ENCODE measurements at regions not wholly inside any gene's neighbourhood (a gene's known extent, or its start where the extent isn't known, plus 50 kb on each side); places are given as distances from the start of the nearest gene placed in this dataset.

DNA sequence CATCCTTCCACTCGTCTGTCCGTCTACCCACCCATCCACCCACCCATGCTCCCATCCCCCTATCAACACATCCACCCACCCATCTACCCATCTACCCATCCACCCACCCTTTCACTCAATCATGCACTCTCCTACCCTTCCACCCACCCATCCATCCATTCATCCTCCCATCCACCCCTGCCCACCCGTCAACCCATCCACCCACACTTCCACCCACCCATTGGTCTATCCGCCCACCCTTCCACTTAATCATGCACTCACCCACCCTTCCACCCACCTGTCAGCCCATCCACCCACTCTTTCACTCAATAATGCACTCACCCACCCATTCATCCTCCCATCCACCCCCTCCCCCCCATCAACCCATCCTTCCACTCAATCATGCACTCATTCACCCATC is 250.0 kb upstream of the EEF2KMT start:
- H3K27ac Mint-ChIP-seq: no peak overlapping the region
- H3K9me3 Mint-ChIP-seq: peaks cover 3% of the 10 kb centered on the region
- H3K4me1 Mint-ChIP-seq: no peaks in the 10 kb centered on the region
- ATAC-seq (replicated peaks): no peak
- H3K4me3 Mint-ChIP-seq: no peak overlapping the region
- no peaks in the 10 kb centered on the region for H3K36me3 Mint-ChIP-seq (ENCODE audit: low read depth)
- H3K27me3 Mint-ChIP-seq: peaks cover 9% of the 10 kb centered on the region

DNA sequence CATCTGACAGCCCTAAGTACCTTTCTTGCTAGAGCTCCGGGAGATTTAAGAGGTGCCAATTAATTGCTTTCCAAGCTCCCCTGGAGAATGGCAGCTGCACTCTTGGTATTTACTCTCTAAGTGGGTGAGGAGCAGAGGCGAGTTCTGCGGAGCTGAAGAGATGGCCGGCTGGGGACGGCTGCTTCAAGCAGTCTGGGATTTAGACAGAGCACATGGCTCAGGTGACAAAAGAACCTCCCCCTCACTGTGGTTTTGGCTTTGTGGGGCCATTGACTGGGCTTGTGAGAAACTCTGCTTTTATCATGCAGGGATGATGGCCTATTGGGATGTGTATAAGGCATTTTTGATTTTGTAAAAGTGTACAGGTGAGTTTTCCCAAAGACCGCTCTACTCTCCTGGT is 239.3 kb upstream of the EEF2KMT start:
- H3K4me1 Mint-ChIP-seq: no peaks in the 10 kb centered on the region
- ATAC-seq (replicated peaks): no peak
- peaks cover 8% of the 10 kb centered on the region for H3K9me3 Mint-ChIP-seq
- no peak overlapping the region for H3K27ac Mint-ChIP-seq
- H3K36me3 Mint-ChIP-seq (ENCODE audit: low read depth): no peaks in the 10 kb centered on the region
- H3K4me3 Mint-ChIP-seq: no peak overlapping the region
- peaks cover 30% of the 10 kb centered on the region for H3K27me3 Mint-ChIP-seq

- H3K27me3 Mint-ChIP-seq: peaks cover 17% of the 10 kb centered on the region
- H3K4me1 Mint-ChIP-seq: no peaks in the 10 kb centered on the region
- H3K4me3 Mint-ChIP-seq: no peak overlapping the region
- peaks cover 3% of the 10 kb centered on the region for H3K9me3 Mint-ChIP-seq
- ATAC-seq (replicated peaks): no peak
- H3K27ac Mint-ChIP-seq: no peak overlapping the region
- no peaks in the 10 kb centered on the region for H3K36me3 Mint-ChIP-seq (ENCODE audit: low read depth)
Measured at GRCh38 chr16:5333991-5334390, 236.4 kb upstream of the EEF2KMT start.

- Mint-ChIP-seq H3K4me1 (no peaks in the 10 kb centered on the region), H3K36me3 (ENCODE audit: low read depth) (no peaks in the 10 kb centered on the region), H3K27ac (no peak overlapping the region), H3K4me3 (no peak overlapping the region), H3K27me3 (peaks cover 17% of the 10 kb centered on the region), H3K9me3 (peaks cover 3% of the 10 kb centered on the region)
- ATAC-seq (replicated peaks): no peak
Measured at GRCh38 chr16:5333126-5333525, 235.5 kb upstream of the EEF2KMT start.

GRCh38 chr16:5330058-5330457 is 232.5 kb upstream of the EEF2KMT start:
- no peak for ATAC-seq (replicated peaks)
- peaks cover under 1% of the 10 kb centered on the region for H3K9me3 Mint-ChIP-seq
- no peak overlapping the region for H3K4me3 Mint-ChIP-seq
- H3K27ac Mint-ChIP-seq: no peak overlapping the region
- no peaks in the 10 kb centered on the region for H3K36me3 Mint-ChIP-seq (ENCODE audit: low read depth)
- H3K4me1 Mint-ChIP-seq: no peaks in the 10 kb centered on the region
- H3K27me3 Mint-ChIP-seq: peaks cover 17% of the 10 kb centered on the region

GRCh38 chr16:5328546-5328945 is 231.0 kb upstream of the EEF2KMT start:
- no peak overlapping the region for H3K4me3 Mint-ChIP-seq
- H3K4me1 Mint-ChIP-seq: no peaks in the 10 kb centered on the region
- ATAC-seq (replicated peaks): no peak
- no peak overlapping the region for H3K27ac Mint-ChIP-seq
- no peaks in the 10 kb centered on the region for H3K36me3 Mint-ChIP-seq (ENCODE audit: low read depth)
- no peaks in the 10 kb centered on the region for H3K9me3 Mint-ChIP-seq
- H3K27me3 Mint-ChIP-seq: peaks cover 9% of the 10 kb centered on the region

DNA sequence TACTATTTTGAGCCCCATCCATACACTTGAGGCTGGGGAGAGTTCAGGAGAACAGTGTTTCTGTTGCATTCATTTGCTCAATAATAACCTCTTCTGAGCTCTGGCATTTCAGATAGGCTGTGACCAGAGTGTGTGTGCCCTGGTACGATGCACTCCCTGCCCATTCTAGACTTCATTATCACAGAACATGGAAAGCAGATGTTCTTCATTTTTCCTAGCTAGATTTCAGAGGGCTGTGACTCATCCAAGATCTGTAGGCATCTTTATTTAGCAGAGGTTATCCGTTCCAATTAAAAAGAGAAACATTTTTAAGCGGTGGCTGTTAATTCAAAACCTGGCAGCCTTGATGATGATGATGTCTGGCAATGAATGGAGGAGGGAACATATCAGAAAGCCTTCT is 228.8 kb upstream of the EEF2KMT start:
- no peaks in the 10 kb centered on the region for H3K9me3 Mint-ChIP-seq
- no peak overlapping the region for H3K27ac Mint-ChIP-seq
- H3K27me3 Mint-ChIP-seq: peaks cover 4% of the 10 kb centered on the region
- H3K36me3 Mint-ChIP-seq (ENCODE audit: low read depth): no peaks in the 10 kb centered on the region
- H3K4me1 Mint-ChIP-seq: no peaks in the 10 kb centered on the region
- H3K4me3 Mint-ChIP-seq: no peak overlapping the region
- no peak for ATAC-seq (replicated peaks)

DNA sequence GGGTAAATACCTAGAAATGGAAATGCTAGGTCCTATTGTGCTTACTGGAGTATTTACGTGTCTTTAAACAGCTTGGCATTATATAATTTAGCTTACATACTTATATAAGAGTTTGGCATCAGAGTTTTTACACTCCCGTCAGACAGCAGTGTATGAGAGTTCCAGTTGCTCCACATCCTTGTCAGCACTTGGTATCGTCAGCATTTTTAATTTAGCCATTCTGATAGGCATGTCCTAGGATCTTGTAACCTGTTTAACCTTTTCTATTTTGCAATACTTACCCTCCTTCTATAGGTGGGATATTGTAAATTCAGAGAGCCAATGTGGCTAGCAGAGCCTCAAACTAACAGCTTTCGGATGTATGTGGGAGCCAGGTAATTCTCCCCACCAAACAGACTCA is 228.3 kb upstream of the EEF2KMT start:
- Mint-ChIP-seq H3K27me3 (peaks cover 4% of the 10 kb centered on the region), H3K27ac (no peak overlapping the region), H3K4me1 (no peaks in the 10 kb centered on the region), H3K36me3 (ENCODE audit: low read depth) (no peaks in the 10 kb centered on the region), H3K9me3 (no peaks in the 10 kb centered on the region), H3K4me3 (no peak overlapping the region)
- no peak for ATAC-seq (replicated peaks)

GRCh38 chr16:5323284-5324141 is 225.9 kb upstream of the EEF2KMT start:
- H3K36me3 Mint-ChIP-seq (ENCODE audit: low read depth): no peaks in the 10 kb centered on the region
- peaks cover 5% of the 10 kb centered on the region for H3K27me3 Mint-ChIP-seq
- no peaks in the 10 kb centered on the region for H3K9me3 Mint-ChIP-seq
- no peaks in the 10 kb centered on the region for H3K4me1 Mint-ChIP-seq
- H3K4me3 Mint-ChIP-seq: no peak overlapping the region
- no peak for ATAC-seq (replicated peaks)
- no peak overlapping the region for H3K27ac Mint-ChIP-seq

DNA sequence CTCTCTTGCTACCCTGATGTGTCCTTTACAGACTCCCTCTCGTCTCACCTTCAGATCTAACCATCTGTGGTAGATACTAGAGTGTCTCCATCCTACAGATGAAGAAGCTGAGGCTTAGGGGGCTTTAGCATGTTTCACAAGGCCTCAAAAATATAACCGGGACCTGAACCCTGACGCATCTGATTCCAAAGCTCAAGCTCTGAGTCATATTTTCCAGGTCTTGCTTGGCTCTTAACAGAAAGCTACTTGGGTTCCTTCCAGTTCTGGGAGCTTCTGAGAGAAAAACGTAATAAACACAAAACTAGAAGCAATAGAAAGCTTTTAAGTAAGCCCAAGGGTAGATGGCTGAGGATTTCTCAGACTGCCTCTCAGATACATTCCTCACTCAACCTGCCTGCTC is 224.3 kb upstream of the EEF2KMT start:
- Mint-ChIP-seq H3K27ac (no peak overlapping the region), H3K36me3 (ENCODE audit: low read depth) (no peaks in the 10 kb centered on the region), H3K4me1 (no peaks in the 10 kb centered on the region), H3K4me3 (no peak overlapping the region), H3K27me3 (peaks cover 4% of the 10 kb centered on the region), H3K9me3 (no peaks in the 10 kb centered on the region)
- ATAC-seq (replicated peaks): no peak

DNA sequence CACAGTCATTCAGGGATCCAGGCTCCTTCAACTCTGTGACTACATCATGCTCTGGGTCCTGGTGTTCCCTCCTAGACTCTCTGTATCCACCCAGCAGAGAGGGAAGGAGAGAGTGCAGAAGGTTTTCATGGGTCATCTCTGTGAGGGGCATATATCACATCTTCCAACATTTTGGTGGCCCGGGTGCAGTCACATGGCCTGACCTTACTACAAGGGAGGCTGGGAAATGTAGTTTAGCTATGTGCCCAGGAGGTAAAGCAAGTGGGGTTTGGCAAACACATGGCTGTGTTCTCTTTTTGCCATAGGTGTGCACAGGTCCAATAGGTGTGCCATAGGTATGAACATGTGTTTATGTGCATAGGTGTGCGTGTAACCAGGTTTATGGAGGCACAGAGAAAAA is 222.2 kb upstream of the EEF2KMT start:
- H3K4me3 Mint-ChIP-seq: no peak overlapping the region
- H3K27ac Mint-ChIP-seq: no peak overlapping the region
- peaks cover 11% of the 10 kb centered on the region for H3K27me3 Mint-ChIP-seq
- no peaks in the 10 kb centered on the region for H3K4me1 Mint-ChIP-seq
- no peak for ATAC-seq (replicated peaks)
- H3K9me3 Mint-ChIP-seq: no peaks in the 10 kb centered on the region
- H3K36me3 Mint-ChIP-seq (ENCODE audit: low read depth): no peaks in the 10 kb centered on the region

- Mint-ChIP-seq H3K9me3 (peaks cover 3% of the 10 kb centered on the region), H3K4me1 (no peaks in the 10 kb centered on the region), H3K27me3 (peaks cover 27% of the 10 kb centered on the region), H3K4me3 (no peak overlapping the region), H3K36me3 (ENCODE audit: low read depth) (no peaks in the 10 kb centered on the region), H3K27ac (no peak overlapping the region)
- ATAC-seq (replicated peaks): no peak
Measured at GRCh38 chr16:5315914-5316313, 218.3 kb upstream of the EEF2KMT start.

DNA sequence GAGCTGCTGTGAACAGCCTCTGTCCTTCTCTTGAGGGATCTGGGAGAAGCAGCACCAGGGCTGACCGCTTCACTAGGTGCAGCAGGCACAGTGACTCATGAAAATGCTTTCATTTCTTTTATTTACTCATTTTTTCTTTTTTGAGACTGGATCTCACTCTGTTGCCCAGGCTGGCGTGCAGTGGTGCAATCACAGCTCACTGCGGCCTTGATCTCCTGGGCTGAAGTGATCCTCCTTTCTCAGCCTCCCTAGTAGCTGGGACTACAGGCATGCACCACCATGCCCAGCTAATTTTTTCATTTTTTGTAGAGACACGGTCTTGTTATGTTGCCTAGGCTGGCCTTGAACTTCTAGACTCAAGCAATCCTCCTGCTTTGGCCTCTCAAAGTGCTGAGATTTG is 216.8 kb upstream of the EEF2KMT start:
- Mint-ChIP-seq H3K27ac (no peak overlapping the region), H3K27me3 (peaks cover 27% of the 10 kb centered on the region), H3K36me3 (ENCODE audit: low read depth) (no peaks in the 10 kb centered on the region)

DNA sequence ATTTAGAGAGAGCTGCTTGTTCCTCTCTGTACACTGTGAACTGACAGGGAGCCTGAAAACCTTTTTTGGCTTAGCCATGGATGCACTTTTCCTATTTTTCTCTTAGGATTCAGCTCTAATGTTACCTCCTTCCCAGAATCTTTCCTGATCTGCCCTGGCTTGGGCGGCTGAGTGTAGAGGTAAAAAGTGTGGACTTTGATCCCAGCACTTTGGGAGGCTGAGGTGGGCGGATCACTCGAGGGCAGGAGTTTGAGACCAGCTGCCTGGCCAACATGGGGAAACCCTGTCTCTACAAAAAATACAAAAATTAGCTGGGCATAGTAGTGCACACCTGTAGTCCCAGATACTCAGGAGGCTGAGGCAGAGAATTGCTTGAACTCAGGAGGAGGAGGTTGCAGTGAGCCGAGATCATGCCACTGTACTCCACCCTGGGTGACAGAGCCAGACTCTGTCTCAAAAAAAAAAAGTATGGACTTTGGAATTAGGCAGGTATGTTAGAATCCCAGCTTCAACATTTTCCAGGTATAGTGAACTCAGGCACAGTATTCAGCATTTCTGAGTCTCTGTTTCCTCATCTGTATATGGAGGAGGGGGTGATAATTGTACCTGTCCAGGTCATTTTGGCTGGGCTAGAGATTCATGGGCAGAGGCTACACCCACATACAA is 212.5 kb upstream of the EEF2KMT start:
- Mint-ChIP-seq H3K4me3 (no peak overlapping the region), H3K27ac (no peak overlapping the region), H3K36me3 (ENCODE audit: low read depth) (no peaks in the 10 kb centered on the region), H3K9me3 (peaks cover 10% of the 10 kb centered on the region), H3K4me1 (no peaks in the 10 kb centered on the region), H3K27me3 (peaks cover 28% of the 10 kb centered on the region)
- ATAC-seq (replicated peaks): no peak

More for the DNA sequence above, 216.8 kb upstream of the EEF2KMT start:
- Mint-ChIP-seq H3K9me3 (peaks cover 3% of the 10 kb centered on the region), H3K4me1 (no peaks in the 10 kb centered on the region), H3K4me3 (no peak overlapping the region)
- no peak for ATAC-seq (replicated peaks)

DNA sequence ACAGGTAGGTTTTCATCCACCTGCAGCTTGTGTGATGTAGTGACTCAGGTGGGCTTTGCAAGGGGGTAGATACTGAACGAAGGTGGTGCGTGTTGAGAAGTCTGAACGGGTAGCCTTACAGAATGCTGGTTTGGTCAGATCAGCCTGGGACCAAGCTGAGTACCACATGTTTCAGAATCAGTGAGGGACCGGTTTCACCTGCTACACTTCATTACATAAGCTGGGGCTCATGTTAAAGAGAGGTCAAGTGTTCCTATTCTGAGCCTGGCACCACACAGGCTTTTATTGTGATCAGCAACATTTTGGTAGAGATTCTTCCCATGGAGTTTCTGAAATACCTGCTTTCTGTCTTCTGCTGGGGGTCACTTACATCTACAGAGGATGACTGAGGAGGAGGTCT is 207.4 kb upstream of the EEF2KMT start:
- Mint-ChIP-seq H3K36me3 (ENCODE audit: low read depth) (no peaks in the 10 kb centered on the region), H3K4me3 (no peak overlapping the region), H3K27ac (no peak overlapping the region), H3K9me3 (peaks cover 16% of the 10 kb centered on the region), H3K4me1 (no peaks in the 10 kb centered on the region), H3K27me3 (peaks cover 26% of the 10 kb centered on the region)
- ATAC-seq (replicated peaks): no peak
